ENCODE measurements at regions not wholly inside any gene's neighbourhood (a gene's known extent, or its start where the extent isn't known, plus 50 kb on each side); places are given as distances from the start of the nearest gene placed in this dataset.

- DNase-seq = no peak
Measured at GRCh38 chrY:11293392-11293791, 1407.6 kb upstream of the USP9Y start.

- peak; percentile 61 for DNase-seq
Measured at GRCh38 chrY:11334151-11334550, 1366.9 kb upstream of the USP9Y start.
